Liver (tissue), 7 donors: ENCODE measurements at regions not wholly inside any gene's neighbourhood (a gene's known extent, or its start where the extent isn't known, plus 50 kb on each side); places are given as distances from the start of the nearest gene placed in this dataset.

Experiments used
- DNase-seq: peaks from one replicate; pipeline ENCODE4 v3.0.0-alpha.2; 2017; ENCODE audit warnings: low spot score
- H3K27ac ChIP-seq, 2 donors: one replicate each; pipeline ENCODE4 v1.7.0; 2013; ENCODE audit warnings: inconsistent platforms in 2 of 2, low read length in 2 of 2, control low read depth in 1 of 2, low read depth in 1 of 2, mild to moderate bottlenecking in 1 of 2
- H3K27me3 ChIP-seq, 4 donors: one replicate each; pipeline versions ENCODE4 v1.6.1 to v1.7.0; 2013; ENCODE audit warnings: low read length in 3 of 4, inconsistent platforms in 1 of 4, mild to moderate bottlenecking in 1 of 4, moderate library complexity in 1 of 4; ENCODE audit not compliant: control insufficient read depth in 4 of 4, insufficient read depth in 4 of 4
- H3K36me3 ChIP-seq, 4 donors: one replicate each; pipeline versions ENCODE4 v1.6.1 to v1.7.0; 2013; ENCODE audit warnings: low read length in 3 of 4, mild to moderate bottlenecking in 3 of 4, low read depth in 1 of 4, moderate library complexity in 1 of 4; ENCODE audit not compliant: control insufficient read depth in 4 of 4, insufficient read depth in 3 of 4
- H3K4me1 ChIP-seq, 4 donors: one replicate each; pipeline versions ENCODE4 v1.6.1 to v1.7.0; 2013; ENCODE audit warnings: low read length in 3 of 4, mild to moderate bottlenecking in 3 of 4, moderate library complexity in 1 of 4; ENCODE audit not compliant: control insufficient read depth in 4 of 4, insufficient read depth in 4 of 4
- H3K4me3 ChIP-seq, 3 donors: one replicate each; pipeline versions ENCODE4 v1.6.1 to v1.7.0; 2013; ENCODE audit warnings: low read length in 3 of 3, control low read depth in 1 of 3, low read depth in 1 of 3, mild to moderate bottlenecking in 1 of 3
- H3K9ac ChIP-seq, 2 donors: one replicate each; pipeline ENCODE4 v1.7.0; 2013; ENCODE audit warnings: low read length in 2 of 2, mild to moderate bottlenecking in 2 of 2, moderate library complexity in 2 of 2, control low read depth in 1 of 2, low read depth in 1 of 2
- H3K9me3 ChIP-seq, 4 donors: one replicate each; pipeline versions ENCODE4 v1.6.1 to v1.7.0; 2013; ENCODE audit warnings: low read length in 3 of 4; ENCODE audit not compliant: control insufficient read depth in 4 of 4
- EGR1 ChIP-seq, 2 donors: IDR thresholded peaks; 2 replicates each; pipeline ENCODE4 v1.6.1; 2016 to 2018; ENCODE audit warnings: antibody characterized with exemption in 2 of 2, low read depth in 2 of 2
- FOXA2 ChIP-seq: IDR thresholded peaks from 2 replicates; pipeline ENCODE4 v1.6.1; 2016; ENCODE audit warnings: antibody characterized with exemption
- GABPA ChIP-seq, 2 donors: IDR thresholded peaks in 1 of 2; conservative IDR thresholded peaks in 1 of 2; 2 replicates each; pipeline ENCODE4 v1.6.1; 2016; ENCODE audit warnings: antibody characterized with exemption in 2 of 2, mild to moderate bottlenecking in 1 of 2, moderate library complexity in 1 of 2
- HNF4A ChIP-seq, 2 donors: conservative IDR thresholded peaks; 2 replicates each; pipeline ENCODE4 v1.6.1; 2016; ENCODE audit warnings: antibody characterized with exemption in 2 of 2, mild to moderate bottlenecking in 2 of 2
- HNF4G ChIP-seq: IDR thresholded peaks from 2 replicates; pipeline ENCODE4 v1.6.1; 2016; ENCODE audit warnings: antibody characterized with exemption
- JUND ChIP-seq, 2 donors: IDR thresholded peaks; 2 replicates each; pipeline ENCODE4 v1.6.1; 2016; ENCODE audit warnings: antibody characterized with exemption in 2 of 2
- NR2F2 ChIP-seq: IDR thresholded peaks from 2 replicates; pipeline ENCODE4 v1.6.1; 2016; ENCODE audit warnings: antibody characterized with exemption
- RAD21 ChIP-seq, 2 donors: IDR thresholded peaks; 2 replicates each; pipeline ENCODE4 v1.6.1; 2016; ENCODE audit warnings: antibody characterized with exemption in 2 of 2, mild to moderate bottlenecking in 2 of 2
- REST ChIP-seq: IDR thresholded peaks from 2 replicates; pipeline ENCODE4 v1.6.1; 2016; ENCODE audit warnings: antibody characterized with exemption, mild to moderate bottlenecking
- RXRA ChIP-seq, 2 donors: IDR thresholded peaks; 2 replicates each; pipeline ENCODE4 v1.6.1; 2017 to 2018; ENCODE audit warnings: antibody characterized with exemption in 2 of 2, mild to moderate bottlenecking in 1 of 2
- SP1 ChIP-seq: IDR thresholded peaks from 2 replicates; pipeline ENCODE4 v1.6.1; 2018; ENCODE audit warnings: antibody characterized with exemption, mild to moderate bottlenecking
- TAF1 ChIP-seq: conservative IDR thresholded peaks from 2 replicates; pipeline ENCODE4 v1.6.1; 2016; ENCODE audit warnings: antibody characterized with exemption, mild to moderate bottlenecking
- YY1 ChIP-seq: IDR thresholded peaks from 2 replicates; pipeline ENCODE4 v1.6.1; 2016; ENCODE audit warnings: antibody characterized with exemption, mild to moderate bottlenecking
- ZBTB33 ChIP-seq: IDR thresholded peaks from 2 replicates; pipeline ENCODE4 v1.6.1; 2016; ENCODE audit warnings: antibody characterized with exemption
- WGBS: extraction: QIAGEN DNeasy Blood & Tissue Kit; methylation state at CpG from one replicate; pipeline ENCODE4 v1.1.7; 2013; 5-methylcytosine and 5-hydroxymethylcytosine counted together
- donor health status: healthy.
- donor health status: healthy.
- donor health status: healthy.
- donor health status: healthy.

GRCh38 chr10:62475551-62475950 lies 101.4 kb downstream of the ZNF365 start:
- 76% methylated on average over 6 of the region's 6 CpGs for WGBS
- H3K4me3 ChIP-seq = no peak overlapping the region
- no peak overlapping the region for H3K27ac ChIP-seq
- no peak overlapping the region for H3K9ac ChIP-seq
- no peaks in the 10 kb centered on the region for H3K27me3 ChIP-seq
- H3K4me1 ChIP-seq = no peaks in the 10 kb centered on the region
- H3K36me3 ChIP-seq = no peaks in the 10 kb centered on the region
- H3K9me3 ChIP-seq = peaks cover 0 to 3% (median 0%) of the 10 kb centered on the region in 4 donors
- DNase-seq = no peak
- peak; percentile 7 to 18 for TF ChIP-seq RXRA (IDR thresholded peaks at IDR 0.05)
- no peak for TF ChIP-seq GABPA (IDR thresholded peaks at IDR 0.05 in 1 of 2, conservative IDR thresholded peaks at IDR 0.05 in 1 of 2)

GRCh38 chr10:62479523-62479922 lies 105.4 kb downstream of the ZNF365 start:
- H3K4me1 ChIP-seq = no peaks in the 10 kb centered on the region
- H3K9ac ChIP-seq = no peak overlapping the region
- 79% methylated on average over 4 of the region's 4 CpGs for WGBS
- no peak overlapping the region for H3K27ac ChIP-seq
- DNase-seq = no peak
- peaks cover 0 to 3% (median 0%) of the 10 kb centered on the region in 4 donors for H3K9me3 ChIP-seq
- no peak overlapping the region for H3K4me3 ChIP-seq
- H3K27me3 ChIP-seq = no peaks in the 10 kb centered on the region
- H3K36me3 ChIP-seq = no peaks in the 10 kb centered on the region
- TF ChIP-seq YY1 = no peak
- no peak for TF ChIP-seq NR2F2
- TF ChIP-seq SP1 = no peak
- no peak for TF ChIP-seq REST
- TF ChIP-seq EGR1 (IDR thresholded peaks at IDR 0.05; ENCODE audit: low read depth in 2 of 2) = no peak
- TF ChIP-seq RAD21 (IDR thresholded peaks at IDR 0.05) = no peak
- TF ChIP-seq HNF4A (conservative IDR thresholded peaks at IDR 0.05) = no peak
- no peak for TF ChIP-seq FOXA2
- no peak for TF ChIP-seq ZBTB33
- TF ChIP-seq HNF4G = no peak
- TF ChIP-seq JUND (IDR thresholded peaks at IDR 0.05) = no peak
- no peak for TF ChIP-seq TAF1

- H3K9me3 ChIP-seq = peaks cover 0 to 3% (median 0%) of the 10 kb centered on the region in 4 donors
- DNase-seq = no peak
- H3K4me3 ChIP-seq = no peak overlapping the region
- no peaks in the 10 kb centered on the region for H3K4me1 ChIP-seq
- no peaks in the 10 kb centered on the region for H3K36me3 ChIP-seq
- WGBS = 21% methylated on average over 1 of the region's 1 CpG
- no peak overlapping the region for H3K27ac ChIP-seq
- no peaks in the 10 kb centered on the region for H3K27me3 ChIP-seq
- no peak overlapping the region for H3K9ac ChIP-seq
- TF ChIP-seq RXRA (IDR thresholded peaks at IDR 0.05) = no peak
- TF ChIP-seq EGR1 (IDR thresholded peaks at IDR 0.05; ENCODE audit: low read depth in 2 of 2) = no peak
- TF ChIP-seq ZBTB33 = no peak
- no peak for TF ChIP-seq TAF1
Measured at GRCh38 chr10:62480196-62480595, 106.0 kb downstream of the ZNF365 start.
